ENCODE measurements at regions not wholly inside any gene's neighbourhood (a gene's known extent, or its start where the extent isn't known, plus 50 kb on each side); places are given as distances from the start of the nearest gene placed in this dataset.
A peak's percentile ranks its signal among the peaks of the same experiment; 100 is the strongest.
"Not testable (repeated sequence)": the region's sequence is repeated elsewhere in the genome, so short reads cannot be mapped to it uniquely, and the experiment has no call there.

GRCh38 chr14:103186909-103187586, 63.8 kb downstream of the TNFAIP2 start:
- TF ChIP-seq GATA1 (IDR thresholded peaks at IDR 0.05; ENCODE audit: low read depth, low read length) (no peak), POLR2A (IDR thresholded peaks at IDR 0.05; ENCODE audit: low read length) (no peak)
- no peak for DNase-seq

DNA sequence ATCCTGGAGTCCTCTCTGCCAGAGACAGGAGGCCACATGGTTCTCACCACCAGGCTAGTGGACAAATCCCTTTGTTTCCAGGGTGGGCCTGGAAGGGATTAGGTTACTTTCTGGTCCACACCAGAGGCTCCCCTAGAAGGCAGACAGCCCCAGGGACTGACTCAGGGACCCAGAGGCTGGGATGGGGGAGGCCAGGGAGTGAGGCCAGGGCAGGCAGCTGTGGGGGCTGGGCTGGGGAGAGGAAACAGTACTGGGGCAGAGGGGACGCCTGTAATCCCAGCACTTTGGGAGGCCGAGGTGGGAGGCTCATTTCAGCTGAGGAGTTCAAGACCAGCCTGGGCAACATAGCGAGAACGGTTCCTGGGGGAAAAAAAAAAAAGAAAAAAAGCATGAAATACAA, 64.7 kb downstream of the TNFAIP2 start:
- no peak for TF ChIP-seq GATA1 (IDR thresholded peaks at IDR 0.05; ENCODE audit: low read depth, low read length)
- TF ChIP-seq POLR2A (IDR thresholded peaks at IDR 0.05; ENCODE audit: low read length) = no peak
- no peak for DNase-seq

- peak; percentile 33 to 43 for DNase-seq
Observed at GRCh38 chr14:103188810-103189480, 65.7 kb downstream of the TNFAIP2 start.

DNA sequence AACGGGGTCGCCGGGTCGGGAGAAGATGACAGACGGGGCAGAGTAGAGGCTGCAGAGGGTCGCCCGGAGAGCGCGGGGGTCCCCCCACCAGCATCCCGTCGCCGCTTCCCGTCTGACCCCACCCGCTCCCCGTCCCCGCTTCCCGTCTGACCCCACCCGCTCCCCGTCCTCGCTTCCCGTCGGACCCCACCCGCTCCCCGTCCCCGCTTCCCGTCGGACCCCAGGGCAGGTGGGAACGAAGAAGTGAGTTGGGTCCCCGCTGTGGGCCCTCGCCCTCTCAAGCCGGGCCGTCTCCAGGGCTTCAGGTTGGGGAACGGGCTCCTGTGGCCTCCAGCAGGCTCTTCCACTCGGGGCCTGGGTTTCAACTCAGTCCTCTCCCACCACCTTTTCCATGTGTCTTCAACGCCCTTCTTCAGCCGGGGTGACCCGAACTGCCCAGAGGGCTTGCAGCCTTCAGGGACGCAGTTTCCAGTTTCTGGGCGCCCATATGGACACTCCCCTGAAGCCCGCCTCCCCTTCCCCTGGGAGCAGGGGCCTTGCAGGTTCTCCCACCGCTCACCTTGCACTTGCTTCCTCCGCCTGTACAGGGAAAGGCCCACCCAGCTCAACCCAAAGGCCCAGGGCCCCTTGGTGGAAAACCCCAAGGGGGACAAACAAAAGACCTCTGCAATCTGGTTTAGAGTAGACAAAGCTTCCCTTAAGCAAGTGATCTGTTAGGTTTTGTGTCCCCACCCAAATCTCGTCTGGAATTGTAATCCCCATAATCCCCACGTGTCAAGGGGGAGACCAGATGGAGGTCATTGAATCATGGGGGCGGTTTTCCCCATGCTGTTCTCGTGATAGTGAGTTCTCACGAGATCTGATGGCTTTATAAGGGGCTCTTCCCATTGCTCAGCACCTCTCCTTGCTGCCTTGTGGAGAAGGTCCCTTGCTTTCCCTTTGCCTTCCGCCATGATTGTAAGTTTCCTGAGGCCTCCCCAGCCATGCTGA, 66.5 kb downstream of the TNFAIP2 start:
- TF ChIP-seq GATA1 (IDR thresholded peaks at IDR 0.05; ENCODE audit: low read depth, low read length) = no peak
- no peak for TF ChIP-seq POLR2A (IDR thresholded peaks at IDR 0.05; ENCODE audit: low read length)
- no peak for DNase-seq

More at GRCh38 chr14:103188810-103189480, 65.7 kb downstream of the TNFAIP2 start:
- TF ChIP-seq POLR2A (IDR thresholded peaks at IDR 0.05; ENCODE audit: low read length) = no peak
- no peak for TF ChIP-seq GATA1 (IDR thresholded peaks at IDR 0.05; ENCODE audit: low read depth, low read length)

GRCh38 chr14:103190741-103191140, 67.5 kb downstream of the TNFAIP2 start:
- no peak for DNase-seq
- no peak for TF ChIP-seq GATA1 (IDR thresholded peaks at IDR 0.05; ENCODE audit: low read depth, low read length)

GRCh38 chr14:103191844-103192243, 68.6 kb downstream of the TNFAIP2 start:
- no peak for DNase-seq
- TF ChIP-seq GATA1 (IDR thresholded peaks at IDR 0.05; ENCODE audit: low read depth, low read length) (no peak), POLR2A (IDR thresholded peaks at IDR 0.05; ENCODE audit: low read length) (no peak)

- no peak for DNase-seq
- no peak for TF ChIP-seq POLR2A (IDR thresholded peaks at IDR 0.05; ENCODE audit: low read length)
- no peak for TF ChIP-seq GATA1 (IDR thresholded peaks at IDR 0.05; ENCODE audit: low read depth, low read length)
Observed at GRCh38 chr14:103192246-103192840, 69.1 kb downstream of the TNFAIP2 start.

GRCh38 chr14:103192861-103193260, 69.6 kb downstream of the TNFAIP2 start:
- not testable (repeated sequence) for DNase-seq

GRCh38 chr14:103193491-103193890, 70.2 kb downstream of the TNFAIP2 start:
- not testable (repeated sequence) for DNase-seq

GRCh38 chr14:103194256-103195045, 71.2 kb downstream of the TNFAIP2 start:
- no peak for DNase-seq
- TF ChIP-seq GATA1 (IDR thresholded peaks at IDR 0.05; ENCODE audit: low read depth, low read length) = no peak

GRCh38 chr14:103195828-103196615, 72.8 kb downstream of the TNFAIP2 start:
- TF ChIP-seq POLR2A (IDR thresholded peaks at IDR 0.05; ENCODE audit: low read length) = no peak
- TF ChIP-seq GATA1 (IDR thresholded peaks at IDR 0.05; ENCODE audit: low read depth, low read length) = no peak
- DNase-seq = no peak

- no peak for DNase-seq
- TF ChIP-seq GATA1 (IDR thresholded peaks at IDR 0.05; ENCODE audit: low read depth, low read length) (no peak), POLR2A (IDR thresholded peaks at IDR 0.05; ENCODE audit: low read length) (no peak)
Observed at GRCh38 chr14:103196716-103197115, 73.5 kb downstream of the TNFAIP2 start.

All from erythroblast (primary cell).